Skeletal muscle tissue (tissue), 3 donors: ENCODE measurements at regions not wholly inside any gene's neighbourhood (a gene's known extent, or its start where the extent isn't known, plus 50 kb on each side); places are given as distances from the start of the nearest gene placed in this dataset.

ENCODE experiments used
- H3K27ac ChIP-seq: one replicate; pipeline ENCODE4 v1.7.0; 2013; ENCODE audit warnings: mild to moderate bottlenecking, low read depth, low read length, inconsistent platforms
- H3K27me3 ChIP-seq, 3 donors: one replicate each; pipeline ENCODE4 v1.7.0; 2013; ENCODE audit warnings: low read length in 3 of 3; ENCODE audit not compliant: control insufficient read depth in 3 of 3, insufficient read depth in 3 of 3
- H3K36me3 ChIP-seq, 3 donors: one replicate each; pipeline ENCODE4 v1.7.0; 2013; ENCODE audit warnings: low read length in 3 of 3; ENCODE audit not compliant: control insufficient read depth in 3 of 3, insufficient read depth in 3 of 3
- H3K4me1 ChIP-seq, 3 donors: one replicate each; pipeline ENCODE4 v1.7.0; 2013; ENCODE audit warnings: low read length in 3 of 3, mild to moderate bottlenecking in 3 of 3; ENCODE audit not compliant: control insufficient read depth in 3 of 3, insufficient read depth in 3 of 3
- H3K4me3 ChIP-seq, 3 donors: one replicate each; pipeline ENCODE4 v1.7.0; 2013; ENCODE audit warnings: low read length in 3 of 3
- H3K9ac ChIP-seq, 3 donors: one replicate each; pipeline ENCODE4 v1.7.0; 2013; ENCODE audit warnings: low read length in 3 of 3, mild to moderate bottlenecking in 3 of 3, moderate library complexity in 2 of 3, low read depth in 1 of 3
- H3K9me3 ChIP-seq, 3 donors: one replicate each; pipeline ENCODE4 v1.7.0; 2013; ENCODE audit warnings: low read length in 3 of 3; ENCODE audit not compliant: control insufficient read depth in 3 of 3
- donor health status: Osteomylitis.

GRCh38 chr10:44056967-44057805, 327.7 kb downstream of the CXCL12 start:
- Histone ChIP-seq H3K27ac (no peak overlapping the region), H3K4me1 (peaks cover 0 to 7% (median 0%) of the 10 kb centered on the region in 3 donors), H3K9ac (no peak overlapping the region), H3K36me3 (no peaks in the 10 kb centered on the region), H3K4me3 (no peak overlapping the region), H3K27me3 (peaks cover 2 to 5% (median 3%) of the 10 kb centered on the region in 3 donors), H3K9me3 (no peaks in the 10 kb centered on the region)

- no peak overlapping the region for H3K4me3 ChIP-seq
- no peak overlapping the region for H3K27ac ChIP-seq
- no peaks in the 10 kb centered on the region for H3K9me3 ChIP-seq
- H3K4me1 ChIP-seq: peaks cover 0 to 7% (median 0%) of the 10 kb centered on the region in 3 donors
- no peak overlapping the region for H3K9ac ChIP-seq
- H3K27me3 ChIP-seq: peaks cover 2 to 6% (median 5%) of the 10 kb centered on the region in 3 donors
- H3K36me3 ChIP-seq: no peaks in the 10 kb centered on the region
These were observed 328.7 kb downstream of the CXCL12 start for GRCh38 chr10:44056206-44056605.

GRCh38 chr10:44054046-44054445, 330.9 kb downstream of the CXCL12 start:
- Histone ChIP-seq H3K27ac (no peak overlapping the region), H3K4me1 (peaks cover 0 to 7% (median 0%) of the 10 kb centered on the region in 3 donors), H3K27me3 (peaks cover 2 to 6% (median 5%) of the 10 kb centered on the region in 3 donors), H3K9ac (no peak overlapping the region), H3K36me3 (no peaks in the 10 kb centered on the region), H3K4me3 (no peak overlapping the region), H3K9me3 (no peaks in the 10 kb centered on the region)

- H3K36me3 ChIP-seq: no peaks in the 10 kb centered on the region
- no peak overlapping the region for H3K27ac ChIP-seq
- H3K9ac ChIP-seq: no peak overlapping the region
- H3K4me1 ChIP-seq: peaks cover 0 to 7% (median 0%) of the 10 kb centered on the region in 3 donors
- H3K9me3 ChIP-seq: no peaks in the 10 kb centered on the region
- H3K27me3 ChIP-seq: peaks cover 2 to 6% (median 5%) of the 10 kb centered on the region in 3 donors
- no peak overlapping the region for H3K4me3 ChIP-seq
These were observed 331.5 kb downstream of the CXCL12 start for GRCh38 chr10:44053391-44053790.

- Histone ChIP-seq H3K27ac (no peak overlapping the region), H3K9ac (no peak overlapping the region)
These were observed 333.1 kb downstream of the CXCL12 start for GRCh38 chr10:44051584-44052385.

GRCh38 chr10:44051091-44051490, 333.8 kb downstream of the CXCL12 start:
- Histone ChIP-seq H3K9ac (no peak overlapping the region), H3K27ac (no peak overlapping the region), H3K9me3 (no peaks in the 10 kb centered on the region), H3K27me3 (peaks cover 0 to 6% (median 5%) of the 10 kb centered on the region in 3 donors), H3K36me3 (no peaks in the 10 kb centered on the region), H3K4me1 (peaks cover 0 to under 1% (median 0%) of the 10 kb centered on the region in 3 donors), H3K4me3 (no peak overlapping the region)

More at GRCh38 chr10:44051584-44052385, 333.1 kb downstream of the CXCL12 start:
- Histone ChIP-seq H3K36me3 (no peaks in the 10 kb centered on the region), H3K9me3 (no peaks in the 10 kb centered on the region), H3K4me1 (peaks cover 0 to 2% (median 0%) of the 10 kb centered on the region in 3 donors), H3K27me3 (peaks cover 0 to 6% (median 5%) of the 10 kb centered on the region in 3 donors), H3K4me3 (no peak overlapping the region)

GRCh38 chr10:44049301-44050015, 335.4 kb downstream of the CXCL12 start:
- Histone ChIP-seq H3K36me3 (no peaks in the 10 kb centered on the region), H3K27me3 (peaks cover 0 to 9% (median 5%) of the 10 kb centered on the region in 3 donors), H3K27ac (no peak overlapping the region), H3K9me3 (no peaks in the 10 kb centered on the region), H3K4me1 (peaks cover 6 to 12% (median 7%) of the 10 kb centered on the region in 3 donors), H3K9ac (no peak overlapping the region), H3K4me3 (no peak overlapping the region)

- no peaks in the 10 kb centered on the region for H3K9me3 ChIP-seq
These were observed 337.5 kb downstream of the CXCL12 start for GRCh38 chr10:44047361-44047760.

GRCh38 chr10:44046605-44047004, 338.3 kb downstream of the CXCL12 start:
- Histone ChIP-seq H3K4me1 (peaks cover 9 to 14% (median 10%) of the 10 kb centered on the region in 3 donors), H3K27ac (no peak overlapping the region), H3K9me3 (no peaks in the 10 kb centered on the region), H3K27me3 (peaks cover 0 to 6% (median 0%) of the 10 kb centered on the region in 3 donors), H3K9ac (no peak overlapping the region), H3K4me3 (no peak overlapping the region), H3K36me3 (no peaks in the 10 kb centered on the region)

More at GRCh38 chr10:44047361-44047760, 337.5 kb downstream of the CXCL12 start:
- peaks cover 0 to 6% (median 0%) of the 10 kb centered on the region in 3 donors for H3K27me3 ChIP-seq
- no peak overlapping the region for H3K27ac ChIP-seq
- H3K36me3 ChIP-seq: no peaks in the 10 kb centered on the region
- H3K9ac ChIP-seq: no peak overlapping the region
- H3K4me1 ChIP-seq: peaks cover 9 to 14% (median 10%) of the 10 kb centered on the region in 3 donors
- H3K4me3 ChIP-seq: no peak overlapping the region
